HEK293T (cell line): ENCODE measurements at regions not wholly inside any gene's neighbourhood (a gene's known extent, or its start where the extent isn't known, plus 50 kb on each side); places are given as distances from the start of the nearest gene placed in this dataset.

Experiments
- CTCF ChIA-PET: fragments of 350-600 bp; formaldehyde crosslinking; extraction: SDS; loops from one replicate; lab custom pipeline; 2021; ENCODE audit warnings: antibody characterized with exemption, inconsistent platforms; lab: Yijun Ruan, JAX
- POLR2A ChIA-PET: fragments of 350-600 bp; formaldehyde crosslinking; extraction: SDS; loops from one replicate; lab custom pipeline; 2020; ENCODE audit warnings: antibody characterized with exemption, inconsistent platforms; lab: Yijun Ruan, JAX
- DNase-seq: peaks from one replicate; pipeline ENCODE4 v3.0.0; 2012; ENCODE audit warnings: mixed read lengths; ENCODE audit errors: extremely low spot score
- ARNT ChIP-seq: fragments of 450-650 bp; IDR thresholded peaks from 2 replicates; pipeline ENCODE4 v1.6.1; 2017; ENCODE audit warnings: mild to moderate bottlenecking
- BHLHE40 ChIP-seq: fragments of 450-650 bp; IDR thresholded peaks from 2 replicates; pipeline ENCODE4 v1.6.1; 2016; ENCODE audit warnings: mild to moderate bottlenecking, moderate library complexity, borderline replicate concordance
- CTBP1 ChIP-seq: fragments of 450-650 bp; IDR thresholded peaks from 2 replicates; pipeline ENCODE4 v1.6.1; 2016; ENCODE audit warnings: borderline replicate concordance
- ELF4 ChIP-seq: fragments of 450-650 bp; IDR thresholded peaks from 2 replicates; pipeline ENCODE4 v1.6.1; 2017; ENCODE audit warnings: antibody characterized with exemption
- FOXA1 ChIP-seq: fragments of 450-650 bp; IDR thresholded peaks from 2 replicates; pipeline ENCODE4 v1.6.1; 2016; ENCODE audit warnings: mild to moderate bottlenecking
- FOXK2 ChIP-seq: fragments of 450-650 bp; IDR thresholded peaks from 2 replicates; pipeline ENCODE4 v1.6.1; 2016; ENCODE audit warnings: mild to moderate bottlenecking
- FOXM1 ChIP-seq: fragments of 450-650 bp; IDR thresholded peaks from 2 replicates; pipeline ENCODE4 v1.6.1; 2017; ENCODE audit warnings: mild to moderate bottlenecking, borderline replicate concordance
- HDGF ChIP-seq: fragments of 450-650 bp; IDR thresholded peaks from 2 replicates; pipeline ENCODE4 v1.6.1; 2017; ENCODE audit warnings: antibody characterized with exemption, borderline replicate concordance
- L3MBTL2 ChIP-seq: fragments of 450-650 bp; conservative IDR thresholded peaks from 2 replicates; pipeline ENCODE4 v1.6.1; 2016; ENCODE audit warnings: mild to moderate bottlenecking
- LEF1 ChIP-seq: fragments of 450-650 bp; IDR thresholded peaks from 2 replicates; pipeline ENCODE4 v1.6.1; 2017; ENCODE audit warnings: mild to moderate bottlenecking, borderline replicate concordance
- NFRKB ChIP-seq: fragments of 450-650 bp; IDR thresholded peaks from 2 replicates; pipeline ENCODE4 v1.6.1; 2016; ENCODE audit warnings: mild to moderate bottlenecking, moderate library complexity
- SP1 ChIP-seq: fragments of 450-650 bp; IDR thresholded peaks from 2 replicates; pipeline ENCODE4 v1.6.1; 2017
- SUZ12 ChIP-seq: fragments of 450-650 bp; IDR thresholded peaks from 2 replicates; pipeline ENCODE4 v1.6.1; 2016; ENCODE audit warnings: mild to moderate bottlenecking
- TARDBP ChIP-seq: fragments of 450-650 bp; IDR thresholded peaks from 2 replicates; pipeline ENCODE4 v1.6.1; 2016
- ZNF384 ChIP-seq: fragments of 450-650 bp; IDR thresholded peaks from 2 replicates; pipeline ENCODE4 v1.6.1; 2016
- TF ChIP-seq, protein P1 (sequence below): fragments of 450-650 bp; IDR thresholded peaks from 2 replicates; pipeline ENCODE4 v1.6.1; 2016

GRCh38 chr21:36532769-36533467 lies 53.0 kb upstream of the CLDN14 start:
- POLR2A ChIA-PET: no interaction called here
- no peak for DNase-seq
- TF ChIP-seq HDGF (no peak), BHLHE40 (no peak), ARNT (no peak), SUZ12 (no peak), SP1 (no peak), FOXM1 (no peak), TARDBP (no peak), ELF4 (no peak), FOXA1 (no peak), LEF1 (no peak), NFRKB (no peak), ZNF384 (no peak), L3MBTL2 (no peak)
- CTCF ChIA-PET: no interaction called here

DNA sequence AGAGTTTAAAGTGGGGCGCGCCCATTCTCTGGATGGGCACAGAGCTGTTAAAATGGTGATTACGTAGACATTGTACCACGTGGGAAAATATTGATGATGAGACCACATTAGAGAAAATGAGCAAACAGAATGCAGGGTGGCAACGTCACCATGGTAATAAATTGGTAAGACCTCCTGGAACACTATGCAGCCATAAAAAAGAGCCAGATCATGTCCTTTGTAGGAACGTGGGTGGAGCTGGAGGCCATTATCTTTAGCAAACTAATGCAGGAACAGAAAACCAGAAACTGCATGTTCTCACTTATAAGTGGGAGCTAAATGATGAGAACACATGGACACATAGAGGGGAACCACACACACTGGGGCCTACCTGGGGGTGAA lies 53.5 kb upstream of the CLDN14 start:
- DNase-seq: no peak
- POLR2A ChIA-PET: no interaction called here
- CTCF ChIA-PET: interaction anchor here (0.8 kb wide), 1 partner anchor 10 kb away, joined by 3 read pairs; no protein-coding TSS in a partner anchor
- TF ChIP-seq FOXK2 (no peak), L3MBTL2 (no peak), SP1 (no peak), LEF1 (no peak), ZNF384 (no peak), NFRKB (no peak), HDGF (no peak), FOXM1 (no peak), BHLHE40 (no peak), TARDBP (no peak), FOXA1 (no peak), ELF4 (no peak), ARNT (no peak), SUZ12 (no peak), CTBP1 (no peak)
- TF ChIP-seq, protein P1, sequence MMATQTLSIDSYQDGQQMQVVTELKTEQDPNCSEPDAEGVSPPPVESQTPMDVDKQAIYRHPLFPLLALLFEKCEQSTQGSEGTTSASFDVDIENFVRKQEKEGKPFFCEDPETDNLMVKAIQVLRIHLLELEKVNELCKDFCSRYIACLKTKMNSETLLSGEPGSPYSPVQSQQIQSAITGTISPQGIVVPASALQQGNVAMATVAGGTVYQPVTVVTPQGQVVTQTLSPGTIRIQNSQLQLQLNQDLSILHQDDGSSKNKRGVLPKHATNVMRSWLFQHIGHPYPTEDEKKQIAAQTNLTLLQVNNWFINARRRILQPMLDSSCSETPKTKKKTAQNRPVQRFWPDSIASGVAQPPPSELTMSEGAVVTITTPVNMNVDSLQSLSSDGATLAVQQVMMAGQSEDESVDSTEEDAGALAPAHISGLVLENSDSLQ: no peak

GRCh38 chr21:36534656-36535055 lies 54.7 kb upstream of the CLDN14 start:
- ChIA-PET POLR2A (no interaction called here), CTCF (no interaction called here)
- TF ChIP-seq NFRKB (no peak), BHLHE40 (no peak), FOXA1 (no peak), CTBP1 (no peak)
- DNase-seq: no peak

DNA sequence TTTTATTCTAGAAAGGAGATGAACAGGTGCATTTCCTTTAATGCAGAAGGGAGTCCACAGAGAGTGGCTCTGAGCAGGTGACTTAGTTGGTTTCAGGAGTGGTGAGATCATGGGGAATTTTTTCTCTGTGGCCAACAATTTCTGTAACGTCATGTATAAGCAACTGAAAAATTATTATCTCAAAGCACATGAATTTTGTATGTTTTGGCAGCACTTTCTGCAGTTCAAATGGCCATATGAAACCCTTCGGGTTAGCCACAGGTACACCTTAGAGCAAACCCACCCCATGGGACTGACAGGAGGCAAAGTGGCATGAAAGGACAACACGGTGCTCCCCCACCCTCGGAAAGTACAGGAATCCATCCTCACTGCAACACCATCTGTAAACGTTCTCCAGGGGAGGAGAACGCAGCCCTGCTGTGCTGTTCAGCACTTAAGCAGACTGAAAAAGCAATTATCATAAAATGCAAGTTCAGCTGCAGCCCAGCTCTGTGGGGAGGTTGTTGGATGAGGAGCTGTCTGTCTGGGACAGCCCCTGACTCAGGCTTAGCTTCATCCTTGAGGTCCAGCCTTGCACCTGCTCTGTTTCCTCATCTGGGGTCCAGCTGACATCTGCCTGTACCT lies 55.8 kb upstream of the CLDN14 start:
- TF ChIP-seq LEF1: no peak
- TF ChIP-seq, protein P1: no peak
- TF ChIP-seq BHLHE40: no peak
- no peak for TF ChIP-seq CTBP1
- TF ChIP-seq HDGF: no peak
- TF ChIP-seq SP1: no peak
- no peak for TF ChIP-seq NFRKB
- TF ChIP-seq ARNT: no peak
- no peak for TF ChIP-seq L3MBTL2
- no peak for TF ChIP-seq FOXM1
- TF ChIP-seq SUZ12: no peak
- no peak for TF ChIP-seq ELF4
- TF ChIP-seq FOXA1: no peak
- no peak for TF ChIP-seq TARDBP
- TF ChIP-seq FOXK2: no peak
- ChIA-PET POLR2A (no interaction called here), CTCF (no interaction called here)
- DNase-seq: peak; percentile 42

GRCh38 chr21:36538761-36539160 lies 58.8 kb upstream of the CLDN14 start:
- TF ChIP-seq NFRKB: no peak
- TF ChIP-seq FOXA1: no peak
- TF ChIP-seq ARNT: no peak
- TF ChIP-seq ZNF384: no peak
- no peak for TF ChIP-seq FOXK2
- TF ChIP-seq SUZ12: no peak
- TF ChIP-seq L3MBTL2: no peak
- TF ChIP-seq HDGF: no peak
- TF ChIP-seq SP1: no peak
- TF ChIP-seq CTBP1: no peak
- TF ChIP-seq FOXM1: no peak
- TF ChIP-seq TARDBP: no peak
- no peak for TF ChIP-seq BHLHE40
- TF ChIP-seq ELF4: no peak
- no peak for TF ChIP-seq LEF1
- TF ChIP-seq, protein P1: no peak
- POLR2A ChIA-PET: no interaction called here
- CTCF ChIA-PET: interaction anchor here (0.5 to 0.6 kb wide), 2 partner anchors 34 to 37 kb away, joined by 3 to 4 read pairs; no protein-coding TSS in a partner anchor

More at GRCh38 chr21:36538761-36539160, 58.8 kb upstream of the CLDN14 start:
- no peak for DNase-seq
